Astrocyte (in vitro differentiated cells and primary cell): ENCODE measurements at regions not wholly inside any gene's neighbourhood (a gene's known extent, or its start where the extent isn't known, plus 50 kb on each side); places are given as distances from the start of the nearest gene placed in this dataset.

Source experiments
- EZH2 ChIP-seq: IDR thresholded peaks from 2 replicates; pipeline ENCODE4 v1.6.1; 2012; ENCODE audit warnings: mild to moderate bottlenecking, low read length, inconsistent platforms; ENCODE audit not compliant: insufficient read depth
- TF ChIP-seq, protein P1 (sequence below): IDR thresholded peaks from 2 replicates; pipeline ENCODE4 v1.5.1; 2011; ENCODE audit warnings: low read depth, mild to moderate bottlenecking, inconsistent platforms, low read length, moderate library complexity; ENCODE audit not compliant: insufficient read depth

DNA sequence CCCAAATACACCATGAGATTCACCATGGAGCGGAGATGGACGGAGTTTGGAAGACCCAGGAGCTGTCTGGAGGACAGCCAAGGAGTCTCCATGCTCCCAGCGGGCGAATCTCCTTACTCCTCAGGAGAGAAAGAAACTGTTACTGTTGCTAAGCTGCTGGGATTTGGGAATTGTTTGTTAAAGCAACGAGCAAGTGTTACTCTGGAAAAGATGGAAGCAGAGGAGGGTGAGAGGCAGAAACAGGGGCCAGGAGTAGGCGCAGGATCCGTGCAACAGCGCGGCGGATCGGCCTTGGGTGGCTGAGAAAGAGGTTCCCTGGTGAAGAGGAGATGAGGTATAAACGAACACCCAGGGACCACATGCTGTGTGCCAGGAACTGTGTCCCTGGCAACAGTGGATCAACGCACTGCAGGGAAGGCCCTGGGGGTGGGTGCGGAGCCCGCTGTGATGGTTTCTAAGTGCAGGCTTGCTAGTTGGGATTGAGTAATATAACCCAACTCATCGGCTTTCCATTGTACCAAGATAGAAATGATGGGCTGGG, 1436.4 kb downstream of the BRD1 start:
- TF ChIP-seq, protein P1, sequence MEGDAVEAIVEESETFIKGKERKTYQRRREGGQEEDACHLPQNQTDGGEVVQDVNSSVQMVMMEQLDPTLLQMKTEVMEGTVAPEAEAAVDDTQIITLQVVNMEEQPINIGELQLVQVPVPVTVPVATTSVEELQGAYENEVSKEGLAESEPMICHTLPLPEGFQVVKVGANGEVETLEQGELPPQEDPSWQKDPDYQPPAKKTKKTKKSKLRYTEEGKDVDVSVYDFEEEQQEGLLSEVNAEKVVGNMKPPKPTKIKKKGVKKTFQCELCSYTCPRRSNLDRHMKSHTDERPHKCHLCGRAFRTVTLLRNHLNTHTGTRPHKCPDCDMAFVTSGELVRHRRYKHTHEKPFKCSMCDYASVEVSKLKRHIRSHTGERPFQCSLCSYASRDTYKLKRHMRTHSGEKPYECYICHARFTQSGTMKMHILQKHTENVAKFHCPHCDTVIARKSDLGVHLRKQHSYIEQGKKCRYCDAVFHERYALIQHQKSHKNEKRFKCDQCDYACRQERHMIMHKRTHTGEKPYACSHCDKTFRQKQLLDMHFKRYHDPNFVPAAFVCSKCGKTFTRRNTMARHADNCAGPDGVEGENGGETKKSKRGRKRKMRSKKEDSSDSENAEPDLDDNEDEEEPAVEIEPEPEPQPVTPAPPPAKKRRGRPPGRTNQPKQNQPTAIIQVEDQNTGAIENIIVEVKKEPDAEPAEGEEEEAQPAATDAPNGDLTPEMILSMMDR, result no peak
- TF ChIP-seq EZH2, result no peak
